ENCODE measurements at regions not wholly inside any gene's neighbourhood (a gene's known extent, or its start where the extent isn't known, plus 50 kb on each side); places are given as distances from the start of the nearest gene placed in this dataset.

DNA sequence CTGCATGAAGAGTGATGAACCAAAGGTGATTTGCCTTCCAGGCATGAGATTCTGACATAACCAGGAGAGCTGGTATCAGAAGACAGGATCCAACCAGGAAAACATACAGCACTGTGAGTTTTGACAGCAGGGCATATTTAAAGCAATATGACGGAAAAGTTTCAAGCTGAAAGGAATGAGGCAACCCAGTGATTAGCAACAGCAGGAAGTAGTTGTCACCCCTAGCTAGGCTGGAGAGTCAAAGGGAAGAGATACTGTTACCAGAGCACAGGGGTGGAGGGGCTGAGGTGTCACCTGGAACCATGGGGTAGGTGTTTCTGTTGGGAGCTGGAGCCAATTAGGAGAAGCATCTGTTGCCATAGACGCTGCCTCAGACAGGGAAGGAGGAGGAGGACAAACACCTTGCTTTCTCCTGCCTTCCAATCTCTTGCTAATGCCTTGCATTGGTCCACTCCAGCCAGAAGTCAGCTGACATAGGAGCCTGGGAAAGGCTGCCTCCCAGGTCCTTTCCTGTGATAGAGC lies 125.4 kb upstream of the SORCS3 start:
- WGBS = 32% methylated on average over 2 of the region's 2 CpGs
- no peaks in the 10 kb centered on the region for H3K4me1 ChIP-seq (ENCODE audit: control insufficient read depth in 4 of 4, insufficient read depth in 4 of 4, low read length in 3 of 4)
- no peaks in the 10 kb centered on the region for H3K9me3 ChIP-seq (ENCODE audit: control insufficient read depth in 4 of 4, low read length in 3 of 4)
- no peak for TF ChIP-seq JUND (IDR thresholded peaks at IDR 0.05)
- no peak for TF ChIP-seq RXRA (IDR thresholded peaks at IDR 0.05)
- TF ChIP-seq GABPA (IDR thresholded peaks at IDR 0.05 in 1 of 2, conservative IDR thresholded peaks at IDR 0.05 in 1 of 2) = no peak
- TF ChIP-seq RAD21 (IDR thresholded peaks at IDR 0.05) = no peak
- no peak for TF ChIP-seq FOXA2 (IDR thresholded peaks at IDR 0.05)
- no peak for TF ChIP-seq HNF4G (IDR thresholded peaks at IDR 0.05)
- no peak for TF ChIP-seq FOXA1 (IDR thresholded peaks at IDR 0.05)
- no peak for TF ChIP-seq HNF4A (conservative IDR thresholded peaks at IDR 0.05)
- H3K4me3 ChIP-seq (ENCODE audit: low read depth in 1 of 3, low read length in 3 of 3) = no peak overlapping the region
- no peak overlapping the region for H3K9ac ChIP-seq (ENCODE audit: low read depth in 1 of 2, low read length in 2 of 2)
- DNase-seq (ENCODE audit: low spot score) = no peak
- H3K27me3 ChIP-seq (ENCODE audit: control insufficient read depth in 4 of 4, insufficient read depth in 4 of 4, low read length in 3 of 4) = peaks cover 0 to 4% (median 0%) of the 10 kb centered on the region in 4 donors
- H3K36me3 ChIP-seq (ENCODE audit: control insufficient read depth in 4 of 4, insufficient read depth in 3 of 4, low read depth in 1 of 4, low read length in 3 of 4) = no peaks in the 10 kb centered on the region
- H3K27ac ChIP-seq (ENCODE audit: low read depth in 1 of 2, low read length in 2 of 2) = no peak overlapping the region

DNA sequence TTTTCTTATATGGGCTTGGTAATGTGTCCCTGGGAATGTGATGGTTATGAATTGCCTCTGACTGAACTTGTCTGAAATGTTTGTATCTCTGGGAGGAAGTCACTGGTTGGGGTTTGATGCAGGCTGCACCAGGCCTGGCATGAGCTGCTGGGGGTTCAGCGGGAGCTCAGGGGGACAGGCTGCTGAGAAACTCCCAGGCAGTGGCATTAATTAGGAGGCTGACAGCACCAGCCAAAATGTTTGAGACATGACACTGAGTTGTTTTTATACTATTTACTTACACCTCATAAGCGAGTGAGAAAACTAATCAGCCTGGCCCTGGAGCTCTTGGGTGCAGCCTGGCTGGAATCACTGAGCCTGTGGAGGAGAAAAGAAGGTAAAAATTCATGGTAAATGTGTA lies 124.1 kb upstream of the SORCS3 start:
- H3K9ac ChIP-seq (ENCODE audit: low read depth in 1 of 2, low read length in 2 of 2) = no peak overlapping the region
- H3K36me3 ChIP-seq (ENCODE audit: control insufficient read depth in 4 of 4, insufficient read depth in 3 of 4, low read depth in 1 of 4, low read length in 3 of 4) = no peaks in the 10 kb centered on the region
- DNase-seq (ENCODE audit: low spot score) = no peak
- peaks cover 0 to 2% (median 0%) of the 10 kb centered on the region in 4 donors for H3K27me3 ChIP-seq (ENCODE audit: control insufficient read depth in 4 of 4, insufficient read depth in 4 of 4, low read length in 3 of 4)
- TF ChIP-seq GABPA (IDR thresholded peaks at IDR 0.05 in 1 of 2, conservative IDR thresholded peaks at IDR 0.05 in 1 of 2) = no peak
- no peak for TF ChIP-seq HNF4G (IDR thresholded peaks at IDR 0.05)
- no peak for TF ChIP-seq FOXA2 (IDR thresholded peaks at IDR 0.05)
- TF ChIP-seq, protein P1, sequence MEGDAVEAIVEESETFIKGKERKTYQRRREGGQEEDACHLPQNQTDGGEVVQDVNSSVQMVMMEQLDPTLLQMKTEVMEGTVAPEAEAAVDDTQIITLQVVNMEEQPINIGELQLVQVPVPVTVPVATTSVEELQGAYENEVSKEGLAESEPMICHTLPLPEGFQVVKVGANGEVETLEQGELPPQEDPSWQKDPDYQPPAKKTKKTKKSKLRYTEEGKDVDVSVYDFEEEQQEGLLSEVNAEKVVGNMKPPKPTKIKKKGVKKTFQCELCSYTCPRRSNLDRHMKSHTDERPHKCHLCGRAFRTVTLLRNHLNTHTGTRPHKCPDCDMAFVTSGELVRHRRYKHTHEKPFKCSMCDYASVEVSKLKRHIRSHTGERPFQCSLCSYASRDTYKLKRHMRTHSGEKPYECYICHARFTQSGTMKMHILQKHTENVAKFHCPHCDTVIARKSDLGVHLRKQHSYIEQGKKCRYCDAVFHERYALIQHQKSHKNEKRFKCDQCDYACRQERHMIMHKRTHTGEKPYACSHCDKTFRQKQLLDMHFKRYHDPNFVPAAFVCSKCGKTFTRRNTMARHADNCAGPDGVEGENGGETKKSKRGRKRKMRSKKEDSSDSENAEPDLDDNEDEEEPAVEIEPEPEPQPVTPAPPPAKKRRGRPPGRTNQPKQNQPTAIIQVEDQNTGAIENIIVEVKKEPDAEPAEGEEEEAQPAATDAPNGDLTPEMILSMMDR (IDR thresholded peaks at IDR 0.05; ENCODE audit: low read depth, low read length, missing input control) = no peak
- TF ChIP-seq, protein P2, sequence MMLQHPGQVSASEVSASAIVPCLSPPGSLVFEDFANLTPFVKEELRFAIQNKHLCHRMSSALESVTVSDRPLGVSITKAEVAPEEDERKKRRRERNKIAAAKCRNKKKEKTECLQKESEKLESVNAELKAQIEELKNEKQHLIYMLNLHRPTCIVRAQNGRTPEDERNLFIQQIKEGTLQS (IDR thresholded peaks at IDR 0.05) = no peak
- TF ChIP-seq SP1 (IDR thresholded peaks at IDR 0.05) = no peak
- TF ChIP-seq YY1 (IDR thresholded peaks at IDR 0.05) = no peak
- TF ChIP-seq NR2F2 (IDR thresholded peaks at IDR 0.05) = no peak
- TF ChIP-seq JUND (IDR thresholded peaks at IDR 0.05) = no peak
- no peak for TF ChIP-seq RXRA (IDR thresholded peaks at IDR 0.05)
- TF ChIP-seq, protein P3, sequence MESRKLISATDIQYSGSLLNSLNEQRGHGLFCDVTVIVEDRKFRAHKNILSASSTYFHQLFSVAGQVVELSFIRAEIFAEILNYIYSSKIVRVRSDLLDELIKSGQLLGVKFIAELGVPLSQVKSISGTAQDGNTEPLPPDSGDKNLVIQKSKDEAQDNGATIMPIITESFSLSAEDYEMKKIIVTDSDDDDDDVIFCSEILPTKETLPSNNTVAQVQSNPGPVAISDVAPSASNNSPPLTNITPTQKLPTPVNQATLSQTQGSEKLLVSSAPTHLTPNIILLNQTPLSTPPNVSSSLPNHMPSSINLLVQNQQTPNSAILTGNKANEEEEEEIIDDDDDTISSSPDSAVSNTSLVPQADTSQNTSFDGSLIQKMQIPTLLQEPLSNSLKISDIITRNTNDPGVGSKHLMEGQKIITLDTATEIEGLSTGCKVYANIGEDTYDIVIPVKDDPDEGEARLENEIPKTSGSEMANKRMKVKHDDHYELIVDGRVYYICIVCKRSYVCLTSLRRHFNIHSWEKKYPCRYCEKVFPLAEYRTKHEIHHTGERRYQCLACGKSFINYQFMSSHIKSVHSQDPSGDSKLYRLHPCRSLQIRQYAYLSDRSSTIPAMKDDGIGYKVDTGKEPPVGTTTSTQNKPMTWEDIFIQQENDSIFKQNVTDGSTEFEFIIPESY (IDR thresholded peaks at IDR 0.05) = no peak
- no peak for TF ChIP-seq EGR1 (IDR thresholded peaks at IDR 0.05; ENCODE audit: low read depth in 2 of 2)
- TF ChIP-seq FOXA1 (IDR thresholded peaks at IDR 0.05) = no peak
- TF ChIP-seq RAD21 (IDR thresholded peaks at IDR 0.05) = no peak
- H3K27ac ChIP-seq (ENCODE audit: low read depth in 1 of 2, low read length in 2 of 2) = no peak overlapping the region
- no peak overlapping the region for H3K4me3 ChIP-seq (ENCODE audit: low read depth in 1 of 3, low read length in 3 of 3)
- H3K4me1 ChIP-seq (ENCODE audit: control insufficient read depth in 4 of 4, insufficient read depth in 4 of 4, low read length in 3 of 4) = no peaks in the 10 kb centered on the region
- WGBS = 43% methylated on average over 2 of the region's 2 CpGs
- H3K9me3 ChIP-seq (ENCODE audit: control insufficient read depth in 4 of 4, low read length in 3 of 4) = no peaks in the 10 kb centered on the region

DNA sequence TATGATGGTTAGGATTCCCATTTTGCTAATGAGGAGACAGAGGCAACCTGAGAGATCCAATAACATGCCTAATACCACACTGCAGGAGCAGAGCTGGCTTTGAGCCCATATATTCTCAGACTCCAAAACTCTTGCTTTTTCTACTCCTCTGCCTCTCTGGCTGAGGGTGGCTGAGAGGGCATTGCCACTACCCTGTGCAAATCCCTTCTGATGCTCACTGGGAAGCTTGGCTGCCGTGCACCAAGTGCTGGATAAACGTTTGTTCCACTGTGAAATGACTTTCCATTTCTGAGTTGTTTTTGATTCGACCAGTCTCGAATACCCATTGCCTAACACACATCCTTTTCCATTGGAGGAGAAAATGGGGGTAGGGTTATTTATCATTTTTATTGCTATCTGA lies 123.1 kb upstream of the SORCS3 start:
- no peak overlapping the region for H3K27ac ChIP-seq (ENCODE audit: low read depth in 1 of 2, low read length in 2 of 2)
- H3K9me3 ChIP-seq (ENCODE audit: control insufficient read depth in 4 of 4, low read length in 3 of 4) = no peaks in the 10 kb centered on the region
- no peak overlapping the region for H3K9ac ChIP-seq (ENCODE audit: low read depth in 1 of 2, low read length in 2 of 2)
- DNase-seq (ENCODE audit: low spot score) = no peak
- H3K4me3 ChIP-seq (ENCODE audit: low read depth in 1 of 3, low read length in 3 of 3) = no peak overlapping the region
- H3K36me3 ChIP-seq (ENCODE audit: control insufficient read depth in 4 of 4, insufficient read depth in 3 of 4, low read depth in 1 of 4, low read length in 3 of 4) = no peaks in the 10 kb centered on the region
- 63% methylated on average over 4 of the region's 4 CpGs for WGBS
- no peaks in the 10 kb centered on the region for H3K4me1 ChIP-seq (ENCODE audit: control insufficient read depth in 4 of 4, insufficient read depth in 4 of 4, low read length in 3 of 4)
- no peaks in the 10 kb centered on the region for H3K27me3 ChIP-seq (ENCODE audit: control insufficient read depth in 4 of 4, insufficient read depth in 4 of 4, low read length in 3 of 4)
- TF ChIP-seq RAD21 (IDR thresholded peaks at IDR 0.05) = no peak
- TF ChIP-seq HNF4G (IDR thresholded peaks at IDR 0.05) = no peak
- TF ChIP-seq, protein P2 (IDR thresholded peaks at IDR 0.05) = no peak
- TF ChIP-seq, protein P1 (IDR thresholded peaks at IDR 0.05; ENCODE audit: low read depth, low read length, missing input control) = no peak
- TF ChIP-seq EGR1 (IDR thresholded peaks at IDR 0.05; ENCODE audit: low read depth in 2 of 2) = no peak
- no peak for TF ChIP-seq GABPA (IDR thresholded peaks at IDR 0.05 in 1 of 2, conservative IDR thresholded peaks at IDR 0.05 in 1 of 2)
- no peak for TF ChIP-seq YY1 (IDR thresholded peaks at IDR 0.05)
- TF ChIP-seq, protein P4, sequence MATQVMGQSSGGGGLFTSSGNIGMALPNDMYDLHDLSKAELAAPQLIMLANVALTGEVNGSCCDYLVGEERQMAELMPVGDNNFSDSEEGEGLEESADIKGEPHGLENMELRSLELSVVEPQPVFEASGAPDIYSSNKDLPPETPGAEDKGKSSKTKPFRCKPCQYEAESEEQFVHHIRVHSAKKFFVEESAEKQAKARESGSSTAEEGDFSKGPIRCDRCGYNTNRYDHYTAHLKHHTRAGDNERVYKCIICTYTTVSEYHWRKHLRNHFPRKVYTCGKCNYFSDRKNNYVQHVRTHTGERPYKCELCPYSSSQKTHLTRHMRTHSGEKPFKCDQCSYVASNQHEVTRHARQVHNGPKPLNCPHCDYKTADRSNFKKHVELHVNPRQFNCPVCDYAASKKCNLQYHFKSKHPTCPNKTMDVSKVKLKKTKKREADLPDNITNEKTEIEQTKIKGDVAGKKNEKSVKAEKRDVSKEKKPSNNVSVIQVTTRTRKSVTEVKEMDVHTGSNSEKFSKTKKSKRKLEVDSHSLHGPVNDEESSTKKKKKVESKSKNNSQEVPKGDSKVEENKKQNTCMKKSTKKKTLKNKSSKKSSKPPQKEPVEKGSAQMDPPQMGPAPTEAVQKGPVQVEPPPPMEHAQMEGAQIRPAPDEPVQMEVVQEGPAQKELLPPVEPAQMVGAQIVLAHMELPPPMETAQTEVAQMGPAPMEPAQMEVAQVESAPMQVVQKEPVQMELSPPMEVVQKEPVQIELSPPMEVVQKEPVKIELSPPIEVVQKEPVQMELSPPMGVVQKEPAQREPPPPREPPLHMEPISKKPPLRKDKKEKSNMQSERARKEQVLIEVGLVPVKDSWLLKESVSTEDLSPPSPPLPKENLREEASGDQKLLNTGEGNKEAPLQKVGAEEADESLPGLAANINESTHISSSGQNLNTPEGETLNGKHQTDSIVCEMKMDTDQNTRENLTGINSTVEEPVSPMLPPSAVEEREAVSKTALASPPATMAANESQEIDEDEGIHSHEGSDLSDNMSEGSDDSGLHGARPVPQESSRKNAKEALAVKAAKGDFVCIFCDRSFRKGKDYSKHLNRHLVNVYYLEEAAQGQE (IDR thresholded peaks at IDR 0.05) = no peak
- no peak for TF ChIP-seq SP1 (IDR thresholded peaks at IDR 0.05)
- no peak for TF ChIP-seq FOXA1 (IDR thresholded peaks at IDR 0.05)

Measured in liver (tissue), 8 donors.